A549 (cell line): ENCODE measurements at regions not wholly inside any gene's neighbourhood (a gene's known extent, or its start where the extent isn't known, plus 50 kb on each side); places are given as distances from the start of the nearest gene placed in this dataset.

Experiments used
- ATAC-seq, 2 experiments: fragments of 200-7000 bp in 1 of 2; fragments of >200 bp in 1 of 2; cut with Nextera tagmentation in 1 of 2; cut with Tn5 transposase in 1 of 2; 3 replicates each; pipeline versions ENCODE4 v1.8.0 to v1.9.1; 2018 to 2020; ENCODE audit warnings: mild to moderate bottlenecking in 1 of 2, moderate library complexity in 1 of 2
- CTCF ChIA-PET: fragments of 300-600 bp; sonication (Branson Sonifier 250); formaldehyde crosslinking; extraction: SDS; loops from one replicate; lab custom pipeline; 2021; ENCODE audit warnings: antibody characterized with exemption, inconsistent platforms; lab: Yijun Ruan, JAX
- POLR2A ChIA-PET: fragments of 350-600 bp; formaldehyde crosslinking; extraction: SDS; loops from one replicate; lab custom pipeline; 2021; ENCODE audit warnings: antibody characterized with exemption, inconsistent platforms; lab: Yijun Ruan, JAX
- DNase-seq, 2 experiments: peaks; one replicate each; pipeline versions ENCODE4 v3.0.0 to v3.0.0-alpha.2; 2011 to 2016; ENCODE audit warnings: low read depth in 1 of 2, low spot score in 1 of 2
- FAIRE-seq: peaks from 2 replicates; lab custom pipeline; 2011; peaks lifted over from hg19 to GRCh38; lab: Jason Lieb, UNC
- H3K27ac ChIP-seq, 2 experiments: fragments of >200 bp; sonication (Bioruptor Twin); formaldehyde crosslinking; 3 replicates each; pipeline ENCODE4 v1.5.1; 2016 to 2017
- H3K4me1 ChIP-seq: fragments of >200 bp; sonication (Bioruptor Twin); formaldehyde crosslinking; 3 replicates; pipeline ENCODE4 v1.6.1; 2016
- H3K4me2 ChIP-seq: fragments of >200 bp; sonication (Bioruptor Twin); formaldehyde crosslinking; 3 replicates; pipeline ENCODE4 v1.6.1; 2016
- H3K4me3 ChIP-seq: fragments of >200 bp; sonication (Bioruptor Twin); formaldehyde crosslinking; 3 replicates; pipeline ENCODE4 v1.5.1; 2016
- H3K9me3 ChIP-seq: fragments of >200 bp; sonication (Bioruptor Twin); formaldehyde crosslinking; 3 replicates; pipeline ENCODE4 v1.6.1; 2016
- CBX2 ChIP-seq: fragments of 200-600 bp; sonication (generic); IDR thresholded peaks from 2 replicates; pipeline ENCODE4 v1.6.1; 2016; ENCODE audit warnings: low read depth, mild to moderate bottlenecking, borderline replicate concordance
- CBX8 ChIP-seq: fragments of 200-600 bp; sonication (generic); IDR thresholded peaks from 2 replicates; pipeline ENCODE4 v1.6.1; 2016
- CTCF ChIP-seq: fragments of >200 bp; sonication (Bioruptor Twin); formaldehyde crosslinking; IDR thresholded peaks from 3 replicates; pipeline ENCODE4 v1.5.1; 2016
- E2F6 ChIP-seq: IDR thresholded peaks from 2 replicates; pipeline ENCODE4 v1.6.1; 2012; ENCODE audit warnings: low read depth, borderline replicate concordance
- EHMT2 ChIP-seq: fragments of 200-600 bp; sonication (generic); IDR thresholded peaks from 2 replicates; pipeline ENCODE4 v1.6.1; 2016; ENCODE audit warnings: antibody characterized with exemption, low read depth, mild to moderate bottlenecking, moderate library complexity
- FOSB ChIP-seq: fragments of 250-450 bp; sonication (Bioruptor Pico); IDR thresholded peaks from 2 replicates; pipeline ENCODE4 v1.5.0; 2020; ENCODE audit warnings: mild to moderate bottlenecking, moderate library complexity
- FOSL2 ChIP-seq, 2 experiments: fragments of 450-650 bp in 1 of 2; fragments of >200 bp in 1 of 2; sonication (Bioruptor Twin) in 1 of 2; formaldehyde crosslinking; IDR thresholded peaks; 2 replicates each; pipeline versions ENCODE4 v1.5.0 to v1.6.1; 2016 to 2020; ENCODE audit warnings: mild to moderate bottlenecking in 1 of 2, moderate library complexity in 1 of 2
- HEYL ChIP-seq: fragments of 250-450 bp; sonication (Bioruptor Pico); IDR thresholded peaks from 2 replicates; pipeline ENCODE4 v1.8.0; 2021; ENCODE audit warnings: mild to moderate bottlenecking, moderate library complexity
- HMGXB4 ChIP-seq: fragments of 250-450 bp; sonication (Bioruptor Pico); IDR thresholded peaks from 2 replicates; pipeline ENCODE4 v1.5.0; 2021; ENCODE audit warnings: mild to moderate bottlenecking, moderate library complexity, borderline replicate concordance
- HOXB5 ChIP-seq: fragments of 250-450 bp; sonication (Bioruptor Pico); IDR thresholded peaks from 2 replicates; pipeline ENCODE4 v1.5.0; 2020; ENCODE audit warnings: mild to moderate bottlenecking, moderate library complexity
- JUN ChIP-seq, 2 experiments: fragments of >200 bp; sonication (Bioruptor Twin); formaldehyde crosslinking; IDR thresholded peaks; 2 replicates in 1 of 2; 3 replicates in 1 of 2; pipeline ENCODE4 v1.6.1; 2016 to 2017
- NFE2L2 ChIP-seq: fragments of 150-350 bp; conservative IDR thresholded peaks from 2 replicates; pipeline ENCODE4 v1.6.1; 2014; ENCODE audit warnings: low read length
- NPAS2 ChIP-seq: fragments of 250-450 bp; sonication (Bioruptor Pico); IDR thresholded peaks from 2 replicates; pipeline ENCODE4 v1.8.0; 2022; ENCODE audit warnings: mild to moderate bottlenecking, moderate library complexity, borderline replicate concordance
- PBX3 ChIP-seq: IDR thresholded peaks from 2 replicates; pipeline ENCODE4 v1.6.1; 2012
- POLR2A ChIP-seq: IDR thresholded peaks from 2 replicates; pipeline ENCODE4 v1.6.1; 2012; ENCODE audit warnings: mild to moderate bottlenecking, low read length
- RAD21 ChIP-seq, 2 experiments: fragments of >200 bp in 1 of 2; sonication (Bioruptor Twin) in 1 of 2; formaldehyde crosslinking in 1 of 2; IDR thresholded peaks in 1 of 2; conservative IDR thresholded peaks in 1 of 2; 2 replicates in 1 of 2; 3 replicates in 1 of 2; pipeline ENCODE4 v1.6.1; 2012 to 2018; ENCODE audit warnings: inconsistent platforms in 1 of 2
- RCOR1 ChIP-seq: fragments of 150-350 bp; IDR thresholded peaks from 2 replicates; pipeline ENCODE4 v1.6.1; 2014; ENCODE audit warnings: antibody characterized with exemption, low read length, low read depth
- REST ChIP-seq: fragments of 200-600 bp; sonication (generic); IDR thresholded peaks from 2 replicates; pipeline ENCODE4 v1.6.1; 2016; ENCODE audit warnings: antibody characterized with exemption, mild to moderate bottlenecking, moderate library complexity
- RFX5 ChIP-seq: fragments of 450-650 bp; IDR thresholded peaks from 2 replicates; pipeline ENCODE4 v1.7.1; 2014; ENCODE audit warnings: antibody characterized with exemption, mild to moderate bottlenecking, moderate library complexity
- SMC3 ChIP-seq: fragments of >200 bp; sonication (Bioruptor Twin); formaldehyde crosslinking; IDR thresholded peaks from 3 replicates; pipeline ENCODE4 v1.6.1; 2018; ENCODE audit warnings: inconsistent platforms
- SREBF2 ChIP-seq: fragments of 450-650 bp; IDR thresholded peaks from 2 replicates; pipeline ENCODE4 v1.6.1; 2014; ENCODE audit warnings: mild to moderate bottlenecking, moderate library complexity
- USF2 ChIP-seq: fragments of 450-650 bp; IDR thresholded peaks from 2 replicates; pipeline ENCODE4 v1.6.1; 2014; ENCODE audit warnings: antibody characterized with exemption
- ZFP36 ChIP-seq: fragments of 450-650 bp; IDR thresholded peaks from 2 replicates; pipeline ENCODE4 v1.6.1; 2014; ENCODE audit warnings: borderline replicate concordance; ENCODE audit not compliant: partially characterized antibody
- ZNF302 ChIP-seq: fragments of 250-450 bp; sonication (Bioruptor Pico); IDR thresholded peaks from 2 replicates; pipeline ENCODE4 v1.9.0; 2021; ENCODE audit warnings: inconsistent platforms, mild to moderate bottlenecking, moderate library complexity
- WGBS: methylation state at CpG from one replicate; pipeline ENCODE4 v1.1.6; 2017; ENCODE audit errors: missing lambda C conversion rate; 5-methylcytosine and 5-hydroxymethylcytosine counted together

- TF ChIP-seq CTCF = no peak
- TF ChIP-seq RFX5 = no peak
- TF ChIP-seq E2F6 = no peak
- TF ChIP-seq HOXB5 = no peak
- no peak for TF ChIP-seq NFE2L2
- TF ChIP-seq USF2 = no peak
Measured at GRCh38 chr2:236840215-236840614, 245.5 kb upstream of the COPS8 start (continued).

- ChIA-PET POLR2A (no interaction called here), CTCF (interaction anchor here (1.1 kb wide), 1 partner anchor 12 kb away, joined by 3 read pairs; no protein-coding TSS in a partner anchor)
- no peak for DNase-seq
- Histone ChIP-seq H3K27ac (no peak overlapping the region), H3K9me3 (peaks cover 12% of the 10 kb centered on the region; the same call in 1 of the 3 replicates), H3K4me3 (no peak overlapping the region), H3K4me2 (no peak overlapping the region), H3K4me1 (no peaks in the 10 kb centered on the region)
- TF ChIP-seq CBX8 (no peak), RAD21 (conservative IDR thresholded peaks at IDR 0.05 in 1 of 2, IDR thresholded peaks at IDR 0.05 in 1 of 2) (no peak), FOSL2 (IDR thresholded peaks at IDR 0.05) (no peak), FOSL2 (CRISPR knock-in tag; IDR thresholded peaks at IDR 0.05) (no peak), SMC3 (no peak), ZFP36 (no peak), HMGXB4 (no peak), CTCF (no peak), RCOR1 (no peak), ZNF302 (no peak)
- no peak for ATAC-seq
- no peak for FAIRE-seq
- 75% methylated on average over 7 of the region's 7 CpGs for WGBS
Measured at GRCh38 chr2:236840857-236841256, 244.8 kb upstream of the COPS8 start.

GRCh38 chr2:236841389-236841788 is 244.3 kb upstream of the COPS8 start:
- peaks cover 12% of the 10 kb centered on the region; the same call in 1 of the 3 replicates for H3K9me3 ChIP-seq
- H3K4me1 ChIP-seq = no peaks in the 10 kb centered on the region
- no peak overlapping the region for H3K4me3 ChIP-seq
- FAIRE-seq (no peak), ATAC-seq (no peak), DNase-seq (no peak)
- ChIA-PET CTCF (no interaction called here), POLR2A (no interaction called here)
- 39% methylated on average over 5 of the region's 7 CpGs for WGBS
- no peak overlapping the region for H3K27ac ChIP-seq
- H3K4me2 ChIP-seq = no peak overlapping the region
- no peak for TF ChIP-seq HEYL (CRISPR knock-in tag)
- TF ChIP-seq JUN (IDR thresholded peaks at IDR 0.05) = no peak
- TF ChIP-seq PBX3 = no peak
- no peak for TF ChIP-seq NPAS2
- no peak for TF ChIP-seq REST
- TF ChIP-seq CBX2 = no peak
- no peak for TF ChIP-seq EHMT2
- no peak for TF ChIP-seq SREBF2
- TF ChIP-seq POLR2A = no peak
- TF ChIP-seq FOSB = no peak
- no peak for TF ChIP-seq ZFP36
